GM19452 (cell line): ENCODE measurements at regions not wholly inside any gene's neighbourhood (a gene's known extent, or its start where the extent isn't known, plus 50 kb on each side); places are given as distances from the start of the nearest gene placed in this dataset.

ENCODE experiments used
- ATAC-seq: cut with Tn5 transposase; IDR thresholded peaks from one replicate; pipeline ENCODE4 v1.9.1; 2021; ENCODE audit not compliant: unreplicated experiment

GRCh38 chr14:62364800-62365280, 602.6 kb downstream of the SNAPC1 start:
- no peak for ATAC-seq

- ATAC-seq: no peak
Observed at GRCh38 chr14:62369919-62370560, 607.8 kb downstream of the SNAPC1 start.

- no peak for ATAC-seq
Observed at GRCh38 chr14:62373944-62374343, 611.7 kb downstream of the SNAPC1 start.

GRCh38 chr14:62378057-62378456, 615.8 kb downstream of the SNAPC1 start:
- no peak for ATAC-seq

GRCh38 chr14:62381311-62382070, 619.3 kb downstream of the SNAPC1 start:
- no peak for ATAC-seq

- no peak for ATAC-seq
Observed at GRCh38 chr14:62409169-62409568, 636.1 kb downstream of the KCNH5 start.

- no peak for ATAC-seq
Observed at GRCh38 chr14:62409626-62410300, 635.5 kb downstream of the KCNH5 start.

- no peak for ATAC-seq
Observed at GRCh38 chr14:62420847-62421246, 624.4 kb downstream of the KCNH5 start.

GRCh38 chr14:62428429-62429203, 616.6 kb downstream of the KCNH5 start:
- no peak for ATAC-seq

GRCh38 chr14:62429683-62430082, 615.6 kb downstream of the KCNH5 start:
- no peak for ATAC-seq

GRCh38 chr14:62431496-62431895, 613.8 kb downstream of the KCNH5 start:
- ATAC-seq: no peak

GRCh38 chr14:62432955-62433354, 612.3 kb downstream of the KCNH5 start:
- ATAC-seq: no peak

GRCh38 chr14:62436261-62436660, 609.0 kb downstream of the KCNH5 start:
- no peak for ATAC-seq

GRCh38 chr14:62439210-62439609, 606.0 kb downstream of the KCNH5 start:
- no peak for ATAC-seq

- no peak for ATAC-seq
Observed at GRCh38 chr14:62443796-62444195, 601.5 kb downstream of the KCNH5 start.

GRCh38 chr14:62445570-62445969, 599.7 kb downstream of the KCNH5 start:
- no peak for ATAC-seq

GRCh38 chr14:62451221-62451620, 594.0 kb downstream of the KCNH5 start:
- ATAC-seq: no peak

GRCh38 chr14:62453226-62453625, 592.0 kb downstream of the KCNH5 start:
- ATAC-seq: no peak

- ATAC-seq: no peak
Observed at GRCh38 chr14:62455446-62455845, 589.8 kb downstream of the KCNH5 start.

GRCh38 chr14:62462988-62463387, 582.3 kb downstream of the KCNH5 start:
- ATAC-seq: no peak

GRCh38 chr14:62468946-62469345, 576.3 kb downstream of the KCNH5 start:
- no peak for ATAC-seq
